MM.1S (cell line): ENCODE measurements at regions not wholly inside any gene's neighbourhood (a gene's known extent, or its start where the extent isn't known, plus 50 kb on each side); places are given as distances from the start of the nearest gene placed in this dataset.

Experiments
- DNase-seq: peaks from one replicate; pipeline ENCODE4 v3.0.0-alpha.2; 2015
- H2AFZ ChIP-seq: fragments of 300-600 bp; sonication (generic); 2 replicates; pipeline ENCODE4 v1.6.0; 2016; ENCODE audit warnings: antibody characterized with exemption, low read length
- H3F3A ChIP-seq: fragments of 300-600 bp; sonication (generic); 2 replicates; pipeline ENCODE4 v1.6.1; 2016; ENCODE audit warnings: mild to moderate bottlenecking, antibody characterized with exemption, low read length, moderate library complexity, mixed read lengths; ENCODE audit not compliant: insufficient read depth
- H3K27ac ChIP-seq: fragments of 300-600 bp; sonication (generic); 2 replicates; pipeline ENCODE4 v1.5.1; 2016; ENCODE audit warnings: mild to moderate bottlenecking, low read length
- H3K27me3 ChIP-seq: fragments of 300-600 bp; sonication (generic); replicated peaks from 2 replicates; pipeline ENCODE4 v1.6.0; 2016; ENCODE audit warnings: low read length; ENCODE audit not compliant: insufficient read depth
- H3K36me3 ChIP-seq: fragments of 300-600 bp; sonication (generic); replicated peaks from 2 replicates; pipeline ENCODE4 v1.6.1; 2016; ENCODE audit warnings: mild to moderate bottlenecking, low read length, mixed read lengths; ENCODE audit not compliant: insufficient read depth
- H3K4me1 ChIP-seq: fragments of 300-600 bp; sonication (generic); 2 replicates; pipeline ENCODE4 v1.6.1; 2016; ENCODE audit warnings: low read length, mixed read lengths
- H3K4me2 ChIP-seq: fragments of 300-600 bp; sonication (generic); 2 replicates; pipeline ENCODE4 v1.6.0; 2016; ENCODE audit warnings: low read depth, low read length
- H3K4me3 ChIP-seq: fragments of 300-600 bp; sonication (generic); 2 replicates; pipeline ENCODE4 v1.5.1; 2016; ENCODE audit warnings: low read length, mixed read lengths
- H3K79me2 ChIP-seq: fragments of 300-600 bp; sonication (generic); 2 replicates; pipeline ENCODE4 v1.6.1; 2016; ENCODE audit warnings: mixed run types, low read length, mixed read lengths
- H3K9ac ChIP-seq: fragments of 300-600 bp; sonication (generic); 2 replicates; pipeline ENCODE4 v1.6.1; 2016; ENCODE audit warnings: low read length, mixed read lengths
- H3K9me2 ChIP-seq: fragments of 300-600 bp; sonication (generic); replicated peaks from 2 replicates; pipeline ENCODE4 v1.6.1; 2016; ENCODE audit warnings: mild to moderate bottlenecking, low read length, mixed read lengths; ENCODE audit not compliant: insufficient read depth
- H3K9me3 ChIP-seq: fragments of 300-600 bp; sonication (generic); replicated peaks from 2 replicates; pipeline ENCODE4 v1.6.1; 2016; ENCODE audit warnings: mild to moderate bottlenecking, low read length, mixed read lengths; ENCODE audit not compliant: insufficient read depth
- H4K20me1 ChIP-seq: fragments of 300-600 bp; sonication (generic); 2 replicates; pipeline ENCODE4 v1.6.1; 2016; ENCODE audit warnings: mild to moderate bottlenecking, low read length, moderate library complexity, mixed read lengths; ENCODE audit not compliant: insufficient read depth
- EZH2 ChIP-seq: fragments of 300-600 bp; sonication (generic); optimal IDR thresholded peaks from 2 replicates; pipeline ENCODE3; 2017; ENCODE audit warnings: low read depth, mild to moderate bottlenecking, antibody characterized with exemption, low read length, mixed read lengths
- EZH2phosphoT487 ChIP-seq: fragments of 300-600 bp; sonication (generic); IDR thresholded peaks from 2 replicates; pipeline ENCODE4 v1.6.1; 2018; ENCODE audit warnings: antibody characterized with exemption, low read length
- TF ChIP-seq, protein P1 (sequence below): fragments of 300-600 bp; sonication (generic); IDR thresholded peaks from 2 replicates; pipeline ENCODE4 v1.5.1; 2016; ENCODE audit warnings: antibody characterized with exemption, low read length, mixed read lengths

DNA sequence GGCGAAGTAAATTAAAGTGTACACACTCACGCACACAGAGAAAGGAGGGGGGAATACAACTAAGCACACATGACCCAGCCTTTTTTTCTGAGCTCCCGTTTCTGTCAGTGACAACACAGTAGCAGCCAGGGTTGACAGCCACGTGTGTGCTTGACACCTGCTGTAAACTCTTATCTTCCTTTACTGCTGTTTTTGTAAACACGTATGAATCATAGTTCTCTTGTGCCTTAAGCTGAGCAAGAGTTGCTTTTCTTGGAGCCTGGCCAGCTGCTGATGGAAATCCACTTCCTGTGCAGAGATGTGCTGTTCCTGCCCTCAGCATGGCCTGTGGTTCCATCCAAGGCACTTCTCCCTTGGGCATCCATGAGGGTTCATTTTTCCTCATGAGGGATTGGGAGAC, 561.9 kb downstream of the GALR1 start:
- Histone ChIP-seq H3K27ac (no peak overlapping the region), H2AFZ (no peak overlapping the region), H4K20me1 (no peaks in the 10 kb centered on the region), H3K4me1 (no peaks in the 10 kb centered on the region), H3K9me2 (no peaks in the 10 kb centered on the region), H3K9me3 (no peaks in the 10 kb centered on the region), H3K79me2 (no peaks in the 10 kb centered on the region), H3F3A (no peaks in the 10 kb centered on the region), H3K27me3 (no peaks in the 10 kb centered on the region), H3K4me2 (no peak overlapping the region), H3K4me3 (no peak overlapping the region), H3K9ac (no peak overlapping the region), H3K36me3 (no peaks in the 10 kb centered on the region)
- TF ChIP-seq EZH2 (no peak), EZH2phosphoT487 (no peak)
- TF ChIP-seq, protein P1, sequence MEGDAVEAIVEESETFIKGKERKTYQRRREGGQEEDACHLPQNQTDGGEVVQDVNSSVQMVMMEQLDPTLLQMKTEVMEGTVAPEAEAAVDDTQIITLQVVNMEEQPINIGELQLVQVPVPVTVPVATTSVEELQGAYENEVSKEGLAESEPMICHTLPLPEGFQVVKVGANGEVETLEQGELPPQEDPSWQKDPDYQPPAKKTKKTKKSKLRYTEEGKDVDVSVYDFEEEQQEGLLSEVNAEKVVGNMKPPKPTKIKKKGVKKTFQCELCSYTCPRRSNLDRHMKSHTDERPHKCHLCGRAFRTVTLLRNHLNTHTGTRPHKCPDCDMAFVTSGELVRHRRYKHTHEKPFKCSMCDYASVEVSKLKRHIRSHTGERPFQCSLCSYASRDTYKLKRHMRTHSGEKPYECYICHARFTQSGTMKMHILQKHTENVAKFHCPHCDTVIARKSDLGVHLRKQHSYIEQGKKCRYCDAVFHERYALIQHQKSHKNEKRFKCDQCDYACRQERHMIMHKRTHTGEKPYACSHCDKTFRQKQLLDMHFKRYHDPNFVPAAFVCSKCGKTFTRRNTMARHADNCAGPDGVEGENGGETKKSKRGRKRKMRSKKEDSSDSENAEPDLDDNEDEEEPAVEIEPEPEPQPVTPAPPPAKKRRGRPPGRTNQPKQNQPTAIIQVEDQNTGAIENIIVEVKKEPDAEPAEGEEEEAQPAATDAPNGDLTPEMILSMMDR = no peak
- no peak for DNase-seq

DNA sequence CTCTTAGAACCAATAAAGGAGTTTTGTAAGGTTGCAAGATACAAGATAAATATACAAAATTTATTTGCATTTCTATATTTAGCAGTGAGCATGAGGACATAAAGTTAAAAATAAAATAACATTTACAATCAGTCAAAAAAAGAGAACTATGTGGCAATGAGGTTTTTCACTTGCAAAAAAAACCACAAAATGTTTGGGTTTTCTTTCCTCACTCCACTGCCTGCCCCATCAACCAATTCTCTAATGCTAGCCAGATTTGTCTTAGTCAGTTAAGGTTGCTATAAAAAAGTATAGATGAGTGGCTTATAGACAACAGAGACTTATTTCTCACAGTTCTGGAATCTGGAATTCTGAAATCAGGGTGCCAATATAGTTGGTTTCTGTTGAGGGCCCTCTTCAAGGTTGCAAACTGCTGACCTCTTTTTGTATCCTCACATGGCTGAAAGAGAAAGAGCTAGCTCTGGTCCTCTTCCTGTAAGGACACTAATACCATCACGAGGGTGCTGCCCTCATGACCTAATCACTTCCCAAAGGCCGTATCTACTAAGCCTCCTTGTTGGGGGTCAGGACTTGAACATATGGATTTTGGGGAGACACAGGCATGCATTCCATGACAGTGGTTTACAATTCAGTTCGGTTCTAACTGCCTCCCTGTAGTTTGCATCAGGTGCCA, 566.2 kb downstream of the GALR1 start:
- Histone ChIP-seq H4K20me1 (no peaks in the 10 kb centered on the region), H3K27me3 (no peaks in the 10 kb centered on the region), H3F3A (no peaks in the 10 kb centered on the region), H3K79me2 (no peaks in the 10 kb centered on the region), H3K4me1 (no peaks in the 10 kb centered on the region), H3K36me3 (no peaks in the 10 kb centered on the region), H3K4me2 (no peak overlapping the region), H3K4me3 (no peak overlapping the region), H3K27ac (peak overlapping the region; percentile 24; the same call in 1 of the 2 replicates), H3K9me3 (no peaks in the 10 kb centered on the region; the same call in 1 of the 2 replicates), H2AFZ (no peak overlapping the region), H3K9ac (no peak overlapping the region), H3K9me2 (no peaks in the 10 kb centered on the region)
- peak; percentile 11 for DNase-seq
- TF ChIP-seq, protein P1 = no peak
- no peak for TF ChIP-seq EZH2

DNA sequence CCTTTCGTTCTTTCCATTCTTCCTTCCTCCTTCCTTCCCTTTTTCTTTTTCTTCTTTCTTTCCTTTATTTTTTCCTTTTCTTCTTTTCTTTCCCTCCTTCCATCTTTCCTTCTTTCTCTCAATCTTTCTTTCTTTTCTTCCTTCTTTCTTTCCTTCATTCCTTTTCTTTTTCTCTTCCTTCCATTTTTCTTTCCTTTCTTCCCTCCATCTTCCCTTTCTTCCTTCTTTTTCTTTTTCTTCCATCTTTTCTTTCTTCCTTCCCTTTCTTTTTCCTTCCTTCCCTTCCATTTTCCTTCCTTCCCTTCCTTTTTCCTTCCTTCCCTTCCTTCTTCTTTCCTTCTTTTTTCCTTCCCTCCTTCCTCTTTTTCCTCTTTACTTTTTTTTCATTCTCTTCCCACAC, 568.7 kb downstream of the GALR1 start:
- H3K9ac ChIP-seq = no peak overlapping the region
- H3K27me3 ChIP-seq = no peaks in the 10 kb centered on the region
- H3K4me1 ChIP-seq = no peaks in the 10 kb centered on the region
- no peaks in the 10 kb centered on the region; the same call in 1 of the 2 replicates for H3K9me3 ChIP-seq
- H2AFZ ChIP-seq = no peak overlapping the region
- H4K20me1 ChIP-seq = no peaks in the 10 kb centered on the region
- TF ChIP-seq EZH2 = no peak
- no peak for TF ChIP-seq EZH2phosphoT487
- TF ChIP-seq, protein P1 = no peak
- H3K9me2 ChIP-seq = no peaks in the 10 kb centered on the region
- no peaks in the 10 kb centered on the region for H3F3A ChIP-seq
- no peaks in the 10 kb centered on the region for H3K36me3 ChIP-seq
- H3K4me2 ChIP-seq = no peak overlapping the region
- no peak for DNase-seq
- no peak overlapping the region for H3K27ac ChIP-seq
- H3K4me3 ChIP-seq = no peak overlapping the region
- no peaks in the 10 kb centered on the region for H3K79me2 ChIP-seq
